ENCODE measurements at regions not wholly inside any gene's neighbourhood (a gene's known extent, or its start where the extent isn't known, plus 50 kb on each side); places are given as distances from the start of the nearest gene placed in this dataset.

- H3K36me3 ChIP-seq: no peaks in the 10 kb centered on the region
- no peak overlapping the region for H3K4me3 ChIP-seq (ENCODE audit: low read depth in 1 of 2, low read length in 1 of 2)
- H3K9me3 ChIP-seq: no peaks in the 10 kb centered on the region
- H3K27ac ChIP-seq: no peak overlapping the region
- H3K4me1 ChIP-seq (ENCODE audit: control insufficient read depth in 1 of 2, insufficient read depth in 1 of 2, low read depth in 1 of 2, low read length in 1 of 2): no peaks in the 10 kb centered on the region
- TF ChIP-seq CTCF (IDR thresholded peaks at IDR 0.05): no peak
- H3K27me3 ChIP-seq: no peaks in the 10 kb centered on the region
Measured at GRCh38 chr12:115837220-115837619, 440.3 kb downstream of the MED13L start.

GRCh38 chr12:115835445-115835844 is 442.0 kb downstream of the MED13L start:
- Histone ChIP-seq H3K9me3 (no peaks in the 10 kb centered on the region), H3K4me1 (ENCODE audit: control insufficient read depth in 1 of 2, insufficient read depth in 1 of 2, low read depth in 1 of 2, low read length in 1 of 2) (no peaks in the 10 kb centered on the region), H3K36me3 (no peaks in the 10 kb centered on the region), H3K27me3 (no peaks in the 10 kb centered on the region), H3K4me3 (ENCODE audit: low read depth in 1 of 2, low read length in 1 of 2) (no peak overlapping the region), H3K27ac (no peak overlapping the region)
- TF ChIP-seq CTCF (IDR thresholded peaks at IDR 0.05): no peak

GRCh38 chr12:115833704-115834103 is 443.8 kb downstream of the MED13L start:
- no peaks in the 10 kb centered on the region for H3K9me3 ChIP-seq
- H3K4me1 ChIP-seq (ENCODE audit: control insufficient read depth in 1 of 2, insufficient read depth in 1 of 2, low read depth in 1 of 2, low read length in 1 of 2): no peaks in the 10 kb centered on the region
- no peaks in the 10 kb centered on the region for H3K27me3 ChIP-seq
- no peak for TF ChIP-seq CTCF (IDR thresholded peaks at IDR 0.05)
- no peak overlapping the region for H3K4me3 ChIP-seq (ENCODE audit: low read depth in 1 of 2, low read length in 1 of 2)
- H3K36me3 ChIP-seq: no peaks in the 10 kb centered on the region
- H3K27ac ChIP-seq: no peak overlapping the region

GRCh38 chr12:115830633-115831032 is 446.9 kb downstream of the MED13L start:
- H3K36me3 ChIP-seq: no peaks in the 10 kb centered on the region
- TF ChIP-seq CTCF (IDR thresholded peaks at IDR 0.05): no peak
- H3K27ac ChIP-seq: no peak overlapping the region
- H3K9me3 ChIP-seq: no peaks in the 10 kb centered on the region
- no peaks in the 10 kb centered on the region for H3K27me3 ChIP-seq
- no peak overlapping the region for H3K4me3 ChIP-seq (ENCODE audit: low read depth in 1 of 2, low read length in 1 of 2)
- no peaks in the 10 kb centered on the region for H3K4me1 ChIP-seq (ENCODE audit: control insufficient read depth in 1 of 2, insufficient read depth in 1 of 2, low read depth in 1 of 2, low read length in 1 of 2)

- Histone ChIP-seq H3K36me3 (no peaks in the 10 kb centered on the region), H3K4me3 (ENCODE audit: low read depth in 1 of 2, low read length in 1 of 2) (no peak overlapping the region), H3K27ac (no peak overlapping the region), H3K9me3 (no peaks in the 10 kb centered on the region), H3K4me1 (ENCODE audit: control insufficient read depth in 1 of 2, insufficient read depth in 1 of 2, low read depth in 1 of 2, low read length in 1 of 2) (no peaks in the 10 kb centered on the region), H3K27me3 (no peaks in the 10 kb centered on the region)
- TF ChIP-seq CTCF (IDR thresholded peaks at IDR 0.05): no peak
Measured at GRCh38 chr12:115830070-115830469, 447.4 kb downstream of the MED13L start.

- no peaks in the 10 kb centered on the region for H3K9me3 ChIP-seq
- no peaks in the 10 kb centered on the region for H3K4me1 ChIP-seq (ENCODE audit: control insufficient read depth in 1 of 2, insufficient read depth in 1 of 2, low read depth in 1 of 2, low read length in 1 of 2)
- no peak overlapping the region for H3K27ac ChIP-seq
- no peak for TF ChIP-seq CTCF (IDR thresholded peaks at IDR 0.05)
- no peak overlapping the region for H3K4me3 ChIP-seq (ENCODE audit: low read depth in 1 of 2, low read length in 1 of 2)
- no peaks in the 10 kb centered on the region for H3K36me3 ChIP-seq
- peaks cover 7% of the 10 kb centered on the region for H3K27me3 ChIP-seq
Measured at GRCh38 chr12:115828168-115828567, 449.3 kb downstream of the MED13L start.
